ENCODE measurements at regions not wholly inside any gene's neighbourhood (a gene's known extent, or its start where the extent isn't known, plus 50 kb on each side); places are given as distances from the start of the nearest gene placed in this dataset.
A peak's percentile ranks its signal among the peaks of the same experiment; 100 is the strongest.

DNA sequence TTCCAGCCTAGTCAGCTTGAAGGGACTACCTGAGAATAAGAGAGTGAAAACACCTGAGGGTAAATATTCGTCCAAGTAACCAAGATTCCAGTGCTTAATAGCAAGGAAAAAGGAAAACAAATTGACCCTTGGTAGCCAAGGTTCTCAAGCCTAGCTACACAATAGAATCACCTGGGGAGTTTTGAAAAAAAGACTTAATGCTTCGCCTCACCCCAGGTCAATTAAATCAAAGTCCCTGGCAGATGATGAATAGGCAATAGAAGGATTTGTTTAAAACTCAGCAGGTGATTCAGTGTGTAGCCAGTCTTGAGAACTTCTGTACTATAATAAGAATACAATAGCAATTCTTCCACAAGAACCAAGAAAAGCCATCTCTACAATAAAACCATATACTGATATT, 500.2 kb downstream of the XIRP2 start:
- Histone ChIP-seq H2BK20ac (ENCODE audit: low read length) (no peak overlapping the region), H2BK5ac (ENCODE audit: low read depth, low read length) (no peak overlapping the region), H3K56ac (replicated peaks; ENCODE audit: insufficient read length, low read depth, low read length) (no peak overlapping the region), H3K79me2 (ENCODE audit: control insufficient read depth in 1 of 2, insufficient read depth in 2 of 2, low read length in 2 of 2) (peaks cover 0 to 83% of the 10 kb centered on the region in 2 experiments; a peak in 2 of 4 replicates), H4K20me1 (replicated peaks in 1 of 2; ENCODE audit: control insufficient read depth in 1 of 2, insufficient read depth in 2 of 2, low read length in 2 of 2) (peaks cover 1 to 6% of the 10 kb centered on the region in 2 experiments), H2BK12ac (ENCODE audit: low read depth, low read length) (no peak overlapping the region), H2AK5ac (ENCODE audit: low read depth, low read length) (no peak overlapping the region), H3K4me2 (ENCODE audit: insufficient read depth in 1 of 2, low read depth in 2 of 2, low read length in 2 of 2) (no peak overlapping the region), H3K9me3 (ENCODE audit: insufficient read depth in 2 of 2, low read depth in 1 of 2, low read length in 1 of 2) (no peaks in the 10 kb centered on the region), H2BK15ac (ENCODE audit: low read length) (no peak overlapping the region), H3K27ac (ENCODE audit: low read depth, low read length) (no peak overlapping the region; the same call in 1 of the 2 replicates), H3K23ac (ENCODE audit: insufficient read length) (no peak overlapping the region), H3K18ac (ENCODE audit: extremely low read depth, low read length) (peak overlapping the region; percentile 49; the same call in 1 of the 2 replicates), H3K36me3 (ENCODE audit: control insufficient read depth in 2 of 4, insufficient read depth in 4 of 4, low read length in 3 of 4) (no peaks in the 10 kb centered on the region), H4K91ac (replicated peaks; ENCODE audit: insufficient read length, low read length) (no peak overlapping the region), H3K14ac (ENCODE audit: insufficient read length) (no peak overlapping the region), H4K8ac (ENCODE audit: extremely low read depth, insufficient read depth, low read length) (no peak overlapping the region), H3K4ac (replicated peaks; ENCODE audit: insufficient read length, low read depth, low read length) (no peak overlapping the region), H4K5ac (ENCODE audit: insufficient read length, low read depth, low read length) (no peak overlapping the region), H3K79me1 (ENCODE audit: low read depth, low read length) (peaks cover 3% of the 10 kb centered on the region; the same call in 1 of the 2 replicates), H3K4me1 (replicated peaks in 1 of 4; ENCODE audit: control insufficient read depth in 3 of 4, insufficient read depth in 4 of 4, low read length in 3 of 4) (peaks cover 4 to 21% (median 13%) of the 10 kb centered on the region in 4 experiments; a peak in 6 of 7 replicates), H3K9ac (replicated peaks in 1 of 4; ENCODE audit: extremely low read depth in 1 of 4, low read depth in 3 of 4, low read length in 3 of 4) (no peak overlapping the region), H2BK120ac (replicated peaks; ENCODE audit: low read depth, low read length) (no peak overlapping the region), H2AFZ (ENCODE audit: low read length) (no peak overlapping the region), H3K4me3 (ENCODE audit: extremely low read depth in 1 of 4, insufficient read depth in 2 of 4, low read depth in 3 of 4, low read length in 4 of 4) (no peak overlapping the region), H3K27me3 (replicated peaks in 1 of 4; ENCODE audit: control insufficient read depth in 3 of 4, extremely low read depth in 1 of 4, insufficient read depth in 3 of 4, low read length in 3 of 4) (no peaks in the 10 kb centered on the region), H3K23me2 (ENCODE audit: low read depth, low read length) (no peaks in the 10 kb centered on the region)
- POLR2A ChIA-PET (ENCODE audit: partially characterized antibody): no interaction called here
- no peak for FAIRE-seq
- no peak for DNase-seq (ENCODE audit: low read depth in 1 of 2, low spot score in 2 of 2)
- CTCF ChIA-PET (ENCODE audit: partially characterized antibody): interaction anchor here (0.6 to 1.6 kb wide), 2 partner anchors 10 to 13 kb away, joined by 3 to 4 read pairs; no protein-coding TSS in a partner anchor
- 28% methylated on average over 2 of the region's 2 CpGs; no CpG with 5 or more reads in 1 of the 2 experiments for WGBS, 2 experiments (ENCODE audit: extremely low coverage in 1 of 2, insufficient coverage in 1 of 2, insufficient read length in 1 of 2, insufficient replicate concordance in 2 of 2, low coverage in 1 of 2, low lambda C conversion rate in 2 of 2, missing lambda C conversion rate in 1 of 2)
- no peak for TF ChIP-seq TCF12 (IDR thresholded peaks at IDR 0.05; ENCODE audit: low read depth, low read length)
- TF ChIP-seq RAD21 (IDR thresholded peaks at IDR 0.05 in 1 of 2, conservative IDR thresholded peaks at IDR 0.05 in 1 of 2; ENCODE audit: low read depth in 2 of 2, low read length in 2 of 2): no peak
- no peak for TF ChIP-seq SIX5 (IDR thresholded peaks at IDR 0.05; ENCODE audit: low read depth, low read length)
- no peak for TF ChIP-seq EP300 (IDR thresholded peaks at IDR 0.05; ENCODE audit: borderline replicate concordance in 1 of 2, low read depth in 2 of 2, low read length in 2 of 2)
- TF ChIP-seq HDAC2 (IDR thresholded peaks at IDR 0.05; ENCODE audit: borderline replicate concordance in 1 of 2, low read depth in 2 of 2, low read length in 2 of 2): no peak
- TF ChIP-seq, protein P1, sequence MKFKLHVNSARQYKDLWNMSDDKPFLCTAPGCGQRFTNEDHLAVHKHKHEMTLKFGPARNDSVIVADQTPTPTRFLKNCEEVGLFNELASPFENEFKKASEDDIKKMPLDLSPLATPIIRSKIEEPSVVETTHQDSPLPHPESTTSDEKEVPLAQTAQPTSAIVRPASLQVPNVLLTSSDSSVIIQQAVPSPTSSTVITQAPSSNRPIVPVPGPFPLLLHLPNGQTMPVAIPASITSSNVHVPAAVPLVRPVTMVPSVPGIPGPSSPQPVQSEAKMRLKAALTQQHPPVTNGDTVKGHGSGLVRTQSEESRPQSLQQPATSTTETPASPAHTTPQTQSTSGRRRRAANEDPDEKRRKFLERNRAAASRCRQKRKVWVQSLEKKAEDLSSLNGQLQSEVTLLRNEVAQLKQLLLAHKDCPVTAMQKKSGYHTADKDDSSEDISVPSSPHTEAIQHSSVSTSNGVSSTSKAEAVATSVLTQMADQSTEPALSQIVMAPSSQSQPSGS (IDR thresholded peaks at IDR 0.05; ENCODE audit: low read length): no peak
- TF ChIP-seq BACH1 (IDR thresholded peaks at IDR 0.05; ENCODE audit: low read length): no peak
- no peak for TF ChIP-seq JUN (IDR thresholded peaks at IDR 0.05; ENCODE audit: low read depth, low read length)
- TF ChIP-seq, protein P2, sequence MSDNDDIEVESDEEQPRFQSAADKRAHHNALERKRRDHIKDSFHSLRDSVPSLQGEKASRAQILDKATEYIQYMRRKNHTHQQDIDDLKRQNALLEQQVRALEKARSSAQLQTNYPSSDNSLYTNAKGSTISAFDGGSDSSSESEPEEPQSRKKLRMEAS (IDR thresholded peaks at IDR 0.05): no peak
- TF ChIP-seq GABPA (IDR thresholded peaks at IDR 0.05; ENCODE audit: borderline replicate concordance, insufficient read depth, low read length): no peak
- TF ChIP-seq RNF2 (IDR thresholded peaks at IDR 0.05; ENCODE audit: borderline replicate concordance, low read depth, low read length, missing control alignments, poor library complexity, severe bottlenecking): no peak
